H1 (cell line): ENCODE measurements at regions not wholly inside any gene's neighbourhood (a gene's known extent, or its start where the extent isn't known, plus 50 kb on each side); places are given as distances from the start of the nearest gene placed in this dataset.

Source experiments
- CTCF ChIA-PET: fragments of 300-600 bp; sonication (Branson Sonifier 250); formaldehyde crosslinking; loops from one replicate; lab custom pipeline; 2021; ENCODE audit not compliant: partially characterized antibody; lab: Charles Lee
- POLR2A ChIA-PET: fragments of 300-600 bp; sonication (Branson Sonifier 250); formaldehyde crosslinking; loops from one replicate; lab custom pipeline; 2021; ENCODE audit warnings: inconsistent platforms; ENCODE audit not compliant: partially characterized antibody; lab: Charles Lee
- DNase-seq, 2 experiments: peaks; one replicate each; pipeline versions ENCODE4 v3.0.0 to v3.0.0-alpha.2; 2010 to 2022; ENCODE audit warnings: low spot score in 2 of 2, low read depth in 1 of 2, mixed read lengths in 1 of 2
- FAIRE-seq: peaks from 2 replicates; lab custom pipeline; 2011; peaks lifted over from hg19 to GRCh38; lab: Jason Lieb, UNC
- H2AFZ ChIP-seq: 2 replicates; pipeline ENCODE4 v1.8.1; 2012; ENCODE audit warnings: low read length, inconsistent platforms
- H2AK5ac ChIP-seq: 2 replicates; pipeline ENCODE4 v1.6.1; 2013; ENCODE audit warnings: low read depth, low read length
- H2BK120ac ChIP-seq: replicated peaks from 2 replicates; pipeline ENCODE3; 2013; ENCODE audit warnings: low read depth, low read length, inconsistent platforms
- H2BK12ac ChIP-seq: 2 replicates; pipeline ENCODE4 v1.6.1; 2013; ENCODE audit warnings: low read depth, low read length
- H2BK15ac ChIP-seq: 2 replicates; pipeline ENCODE4 v1.6.1; 2013; ENCODE audit warnings: low read length
- H2BK20ac ChIP-seq: 2 replicates; pipeline ENCODE4 v1.6.1; 2013; ENCODE audit warnings: low read length
- H2BK5ac ChIP-seq: 2 replicates; pipeline ENCODE4 v1.6.1; 2013; ENCODE audit warnings: low read depth, low read length
- H3K14ac ChIP-seq: 2 replicates; pipeline ENCODE4 v1.6.1; 2013; ENCODE audit warnings: inconsistent platforms; ENCODE audit not compliant: insufficient read length
- H3K18ac ChIP-seq: 2 replicates; pipeline ENCODE4 v1.6.1; 2013; ENCODE audit warnings: low read length; ENCODE audit errors: extremely low read depth
- H3K23ac ChIP-seq: 2 replicates; pipeline ENCODE4 v1.6.1; 2013; ENCODE audit warnings: inconsistent platforms; ENCODE audit not compliant: insufficient read length
- H3K23me2 ChIP-seq: 2 replicates; pipeline ENCODE4 v1.6.1; 2013; ENCODE audit warnings: low read depth, low read length
- H3K27ac ChIP-seq: 2 replicates; pipeline ENCODE4 v1.6.1; 2011; ENCODE audit warnings: low read depth, low read length, inconsistent platforms
- H3K27me3 ChIP-seq, 4 experiments: replicated peaks in 1 of 4; 1 replicate in 1 of 4; 2 replicates in 3 of 4; pipeline versions ENCODE4 v1.6.1 to v1.8.1; 2011 to 2013; ENCODE audit warnings: low read length in 3 of 4, mild to moderate bottlenecking in 3 of 4, inconsistent platforms in 2 of 4, mixed read lengths in 2 of 4, moderate library complexity in 1 of 4; ENCODE audit not compliant: control insufficient read depth in 3 of 4, insufficient read depth in 3 of 4; ENCODE audit errors: extremely low read depth in 1 of 4
- H3K36me3 ChIP-seq, 4 experiments: 2 replicates each; pipeline versions ENCODE4 v1.6.1 to v1.8.1; 2011 to 2013; ENCODE audit warnings: mild to moderate bottlenecking in 4 of 4, low read length in 3 of 4, moderate library complexity in 2 of 4, control low read depth in 1 of 4, inconsistent platforms in 1 of 4; ENCODE audit not compliant: insufficient read depth in 4 of 4, control insufficient read depth in 2 of 4
- H3K4ac ChIP-seq: replicated peaks from 2 replicates; pipeline ENCODE3; 2013; ENCODE audit warnings: low read length, low read depth, mixed read lengths, inconsistent platforms; ENCODE audit not compliant: insufficient read length
- H3K4me1 ChIP-seq, 4 experiments: replicated peaks in 1 of 4; 1 replicate in 1 of 4; 2 replicates in 3 of 4; pipeline versions ENCODE4 v1.6.1 to v1.8.1; 2011 to 2013; ENCODE audit warnings: low read length in 3 of 4, inconsistent platforms in 2 of 4, mixed read lengths in 1 of 4; ENCODE audit not compliant: insufficient read depth in 4 of 4, control insufficient read depth in 3 of 4
- H3K4me2 ChIP-seq, 2 experiments: 2 replicates each; pipeline versions ENCODE4 v1.6.1 to v1.8.1; 2011 to 2013; ENCODE audit warnings: low read depth in 2 of 2, low read length in 2 of 2, control low read depth in 1 of 2, inconsistent platforms in 1 of 2, mild to moderate bottlenecking in 1 of 2; ENCODE audit not compliant: insufficient read depth in 1 of 2
- H3K4me3 ChIP-seq, 4 experiments: fragments of 200-600, 300-600 bp in 1 of 4; sonication (generic), shearing (Covaris generic), sonication (Bioruptor Twin) in 1 of 4; 2 replicates each; pipeline versions ENCODE4 v1.5.1 to v1.8.1; 2011 to 2016; ENCODE audit warnings: low read length in 4 of 4, low read depth in 3 of 4, control low read depth in 2 of 4, inconsistent platforms in 2 of 4, mild to moderate bottlenecking in 2 of 4, mixed read lengths in 1 of 4, moderate library complexity in 1 of 4; ENCODE audit not compliant: insufficient read depth in 2 of 4; ENCODE audit errors: extremely low read depth in 1 of 4
- H3K56ac ChIP-seq: replicated peaks from 2 replicates; pipeline ENCODE3; 2013; ENCODE audit warnings: low read depth, mild to moderate bottlenecking, mixed read lengths, low read length, inconsistent platforms; ENCODE audit not compliant: insufficient read length
- H3K79me1 ChIP-seq: 2 replicates; pipeline ENCODE4 v1.6.1; 2013; ENCODE audit warnings: low read depth, low read length, control low read depth
- H3K79me2 ChIP-seq, 2 experiments: 2 replicates each; pipeline versions ENCODE4 v1.6.1 to v1.8.1; 2012 to 2013; ENCODE audit warnings: low read length in 2 of 2, mild to moderate bottlenecking in 2 of 2, inconsistent platforms in 1 of 2; ENCODE audit not compliant: insufficient read depth in 2 of 2, control insufficient read depth in 1 of 2
- H3K9ac ChIP-seq, 4 experiments: replicated peaks in 1 of 4; 1 replicate in 1 of 4; 2 replicates in 3 of 4; pipeline versions ENCODE4 v1.6.1 to v1.8.1; 2011 to 2013; ENCODE audit warnings: low read depth in 3 of 4, low read length in 3 of 4, control low read depth in 2 of 4, mild to moderate bottlenecking in 2 of 4, moderate library complexity in 2 of 4, inconsistent platforms in 1 of 4; ENCODE audit errors: extremely low read depth in 1 of 4
- H3K9me3 ChIP-seq, 2 experiments: 2 replicates each; pipeline versions ENCODE4 v1.6.1 to v1.8.1; 2012 to 2013; ENCODE audit warnings: mild to moderate bottlenecking in 2 of 2, moderate library complexity in 2 of 2, control low read depth in 1 of 2, inconsistent platforms in 1 of 2, low read depth in 1 of 2, low read length in 1 of 2, mixed read lengths in 1 of 2; ENCODE audit not compliant: insufficient read depth in 2 of 2
- H4K20me1 ChIP-seq, 2 experiments: replicated peaks in 1 of 2; 2 replicates each; pipeline versions ENCODE3 to v1.8.1; 2011 to 2013; ENCODE audit warnings: inconsistent platforms in 2 of 2, low read length in 2 of 2, mild to moderate bottlenecking in 1 of 2; ENCODE audit not compliant: insufficient read depth in 2 of 2, control insufficient read depth in 1 of 2
- H4K5ac ChIP-seq: 2 replicates; pipeline ENCODE4 v1.6.1; 2013; ENCODE audit warnings: low read length, low read depth, mixed read lengths, inconsistent platforms; ENCODE audit not compliant: insufficient read length
- H4K8ac ChIP-seq: 2 replicates; pipeline ENCODE4 v1.8.0; 2013; ENCODE audit warnings: mild to moderate bottlenecking, moderate library complexity, low read length, inconsistent platforms; ENCODE audit not compliant: insufficient read depth; ENCODE audit errors: extremely low read depth
- H4K91ac ChIP-seq: replicated peaks from 2 replicates; pipeline ENCODE3; 2013; ENCODE audit warnings: low read length, mixed read lengths, inconsistent platforms; ENCODE audit not compliant: insufficient read length
- KDM5A ChIP-seq: fragments of 200-600 bp; IDR thresholded peaks from 2 replicates; pipeline ENCODE4 v1.7.1; 2012; ENCODE audit warnings: mild to moderate bottlenecking, low read length, inconsistent platforms, mixed read lengths
- POU5F1 ChIP-seq: IDR thresholded peaks from 2 replicates; pipeline ENCODE4 v1.6.1; 2011; ENCODE audit warnings: low read depth, mild to moderate bottlenecking, low read length, moderate library complexity
- RBBP5 ChIP-seq: IDR thresholded peaks from 2 replicates; pipeline ENCODE4 v1.7.1; 2012; ENCODE audit warnings: low read depth, mild to moderate bottlenecking, inconsistent platforms, low read length, moderate library complexity, borderline replicate concordance
- TCF12 ChIP-seq: IDR thresholded peaks from 2 replicates; pipeline ENCODE4 v1.6.1; 2011; ENCODE audit warnings: low read depth, mild to moderate bottlenecking, low read length
- WGBS, 2 experiments: shearing (Covaris generic) in 1 of 2; methylation state at CpG; one replicate each; pipeline versions ENCODE4 v1.1.6 to v1.1.7; 2013 to 2015; ENCODE audit warnings: low lambda C conversion rate in 2 of 2, mixed read lengths in 2 of 2, inconsistent platforms in 1 of 2, low coverage in 1 of 2, missing lambda C conversion rate in 1 of 2; ENCODE audit not compliant: insufficient replicate concordance in 2 of 2, insufficient coverage in 1 of 2, insufficient read length in 1 of 2; ENCODE audit errors: extremely low coverage in 1 of 2, missing lambda C conversion rate in 1 of 2; 5-methylcytosine and 5-hydroxymethylcytosine counted together

DNA sequence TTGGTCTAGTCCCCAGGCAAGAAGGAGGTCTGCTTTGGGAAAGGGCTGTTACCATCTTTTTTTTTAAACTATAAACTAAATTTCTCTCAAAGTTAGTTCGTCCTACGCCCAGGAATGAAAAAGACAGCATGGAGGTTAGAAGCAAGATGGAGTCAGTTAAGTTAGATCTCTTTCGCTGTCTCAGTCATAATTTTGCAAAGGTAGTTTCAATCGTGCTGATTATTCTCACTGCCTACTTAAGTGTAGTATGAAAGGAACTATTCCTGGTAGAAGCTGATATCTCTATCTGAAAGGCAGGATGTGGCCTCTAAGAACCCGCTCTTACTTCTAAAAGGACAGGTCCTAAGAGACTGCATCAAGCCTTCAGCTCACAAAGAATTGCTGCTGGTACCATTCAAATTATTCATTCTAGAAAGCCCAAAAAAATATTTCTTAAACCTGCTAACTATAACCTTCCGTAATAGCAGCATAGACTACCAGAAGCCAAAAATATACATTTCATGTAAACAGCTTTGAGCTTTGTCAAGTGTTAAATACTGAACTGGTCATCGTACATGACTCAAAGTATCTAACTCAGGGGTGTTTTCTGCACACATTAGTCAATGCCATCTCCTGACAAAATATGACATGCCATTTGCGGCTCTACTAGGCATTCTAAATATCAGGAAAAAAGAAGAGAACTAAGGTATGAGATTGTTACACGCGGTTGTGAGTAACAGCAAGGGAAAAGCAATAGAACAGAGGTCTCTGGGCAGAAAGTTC is 96.0 kb upstream of the CCDC80 start:
- FAIRE-seq: no peak
- POLR2A ChIA-PET: interaction anchor here (1.6 to 2.5 kb wide), 2 partner anchors 95 to 254 kb away, joined by 6 to 8 read pairs; partner anchors contain the start of genes CCDC80 and GTPBP8
- TF ChIP-seq POU5F1 (no peak), RBBP5 (no peak), KDM5A (no peak), TCF12 (no peak)

More for the DNA sequence above, 96.0 kb upstream of the CCDC80 start:
- Histone ChIP-seq H3K18ac (no peak overlapping the region), H3K23ac (no peak overlapping the region), H4K91ac (no peak overlapping the region), H4K8ac (no peak overlapping the region), H2BK15ac (no peak overlapping the region), H3K27ac (no peak overlapping the region), H3K56ac (no peak overlapping the region), H4K5ac (no peak overlapping the region), H2AFZ (no peak overlapping the region), H3K14ac (no peak overlapping the region), H3K79me2 (no peaks in the 10 kb centered on the region), H3K23me2 (no peaks in the 10 kb centered on the region), H3K79me1 (no peaks in the 10 kb centered on the region), H3K27me3 (no peaks in the 10 kb centered on the region), H2BK12ac (no peak overlapping the region), H2BK120ac (no peak overlapping the region), H3K9ac (no peak overlapping the region), H3K4me2 (no peak overlapping the region), H3K36me3 (no peaks in the 10 kb centered on the region), H3K4me1 (no peaks in the 10 kb centered on the region), H3K4me3 (no peak overlapping the region), H2BK5ac (no peak overlapping the region), H3K4ac (no peak overlapping the region), H2AK5ac (no peak overlapping the region), H3K9me3 (no peaks in the 10 kb centered on the region), H2BK20ac (no peak overlapping the region), H4K20me1 (no peaks in the 10 kb centered on the region)
- WGBS, 2 experiments: 89% methylated on average over 10 of the region's 10 CpGs; no CpG with 5 or more reads in 1 of the 2 experiments
- CTCF ChIA-PET: interaction anchor here (0.7 to 4.5 kb wide), 7 partner anchors 9 to 242 kb away, joined by 3 to 51 read pairs (median 4); partner anchors contain the start of gene CCDC80
- no peak for DNase-seq
